Duodenal mucosa (tissue), 2 donors: ENCODE measurements at regions not wholly inside any gene's neighbourhood (a gene's known extent, or its start where the extent isn't known, plus 50 kb on each side); places are given as distances from the start of the nearest gene placed in this dataset.

Experiments
- H3K27ac ChIP-seq: one replicate; pipeline ENCODE4 v1.7.0; 2013; ENCODE audit warnings: low read depth, low read length
- H3K27me3 ChIP-seq, 2 donors: one replicate each; pipeline ENCODE4 v1.7.0; 2013; ENCODE audit warnings: low read length in 2 of 2, control low read depth in 1 of 2; ENCODE audit not compliant: insufficient read depth in 2 of 2, control insufficient read depth in 1 of 2
- H3K36me3 ChIP-seq, 2 donors: one replicate each; pipeline ENCODE4 v1.7.0; 2013; ENCODE audit warnings: low read length in 2 of 2, control low read depth in 1 of 2; ENCODE audit not compliant: insufficient read depth in 2 of 2, control insufficient read depth in 1 of 2
- H3K4me1 ChIP-seq, 2 donors: one replicate each; pipeline ENCODE4 v1.7.0; 2013; ENCODE audit warnings: low read length in 2 of 2, control low read depth in 1 of 2; ENCODE audit not compliant: insufficient read depth in 2 of 2, control insufficient read depth in 1 of 2
- H3K4me3 ChIP-seq, 2 donors: one replicate each; pipeline ENCODE4 v1.7.0; 2013; ENCODE audit warnings: low read length in 2 of 2, low read depth in 1 of 2
- H3K9ac ChIP-seq, 2 donors: one replicate each; pipeline ENCODE4 v1.7.0; 2013; ENCODE audit warnings: low read length in 2 of 2, low read depth in 1 of 2
- H3K9me3 ChIP-seq, 2 donors: one replicate each; pipeline ENCODE4 v1.7.0; 2013; ENCODE audit warnings: low read length in 2 of 2, control low read depth in 1 of 2; ENCODE audit not compliant: control insufficient read depth in 1 of 2

GRCh38 chr20:52766645-52767435, 205.3 kb upstream of the TSHZ2 start:
- no peaks in the 10 kb centered on the region for H3K36me3 ChIP-seq
- H3K27me3 ChIP-seq = no peaks in the 10 kb centered on the region

GRCh38 chr20:52763321-52763853, 208.8 kb upstream of the TSHZ2 start:
- H3K27ac ChIP-seq = no peak overlapping the region
- no peaks in the 10 kb centered on the region for H3K4me1 ChIP-seq
- no peaks in the 10 kb centered on the region for H3K36me3 ChIP-seq
- H3K4me3 ChIP-seq = no peak overlapping the region
- H3K9ac ChIP-seq = no peak overlapping the region
- peaks cover 0 to 3% of the 10 kb centered on the region in 2 donors for H3K9me3 ChIP-seq
- H3K27me3 ChIP-seq = no peaks in the 10 kb centered on the region

More at GRCh38 chr20:52766645-52767435, 205.3 kb upstream of the TSHZ2 start:
- Histone ChIP-seq H3K9me3 (no peaks in the 10 kb centered on the region), H3K4me1 (no peaks in the 10 kb centered on the region), H3K9ac (no peak overlapping the region), H3K27ac (no peak overlapping the region), H3K4me3 (no peak overlapping the region)

DNA sequence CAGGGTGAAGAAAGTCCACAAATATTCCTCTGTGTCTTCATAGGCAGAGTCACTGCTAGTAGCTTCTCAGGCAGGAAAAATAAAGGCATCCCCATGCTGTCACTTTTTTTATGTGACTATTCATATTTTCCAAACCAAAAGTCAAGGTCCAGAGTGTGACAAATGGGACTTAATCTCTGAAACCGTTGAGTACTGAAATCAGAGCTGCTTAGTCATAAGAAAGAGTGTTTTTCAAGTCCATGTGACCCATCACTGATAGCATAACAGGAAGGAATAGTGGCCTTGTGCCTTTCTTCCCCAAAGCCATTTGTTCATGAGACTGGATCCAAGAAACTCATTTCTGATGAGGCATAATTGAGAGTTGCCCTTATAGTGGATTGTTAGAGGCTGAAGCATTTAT, 210.3 kb upstream of the TSHZ2 start:
- Histone ChIP-seq H3K9me3 (peaks cover 0 to 3% of the 10 kb centered on the region in 2 donors), H3K36me3 (no peaks in the 10 kb centered on the region), H3K4me1 (no peaks in the 10 kb centered on the region), H3K27ac (no peak overlapping the region), H3K27me3 (no peaks in the 10 kb centered on the region), H3K9ac (no peak overlapping the region), H3K4me3 (no peak overlapping the region)

GRCh38 chr20:52760791-52761190, 211.4 kb upstream of the TSHZ2 start:
- no peaks in the 10 kb centered on the region for H3K36me3 ChIP-seq
- H3K27me3 ChIP-seq = no peaks in the 10 kb centered on the region
- H3K4me3 ChIP-seq = no peak overlapping the region
- peaks cover 0 to 3% of the 10 kb centered on the region in 2 donors for H3K9me3 ChIP-seq
- H3K27ac ChIP-seq = no peak overlapping the region
- H3K4me1 ChIP-seq = no peaks in the 10 kb centered on the region
- H3K9ac ChIP-seq = no peak overlapping the region

- Histone ChIP-seq H3K9me3 (peaks cover 0 to 3% of the 10 kb centered on the region in 2 donors), H3K9ac (no peak overlapping the region), H3K27ac (no peak overlapping the region), H3K4me1 (no peaks in the 10 kb centered on the region), H3K27me3 (no peaks in the 10 kb centered on the region), H3K4me3 (no peak overlapping the region), H3K36me3 (no peaks in the 10 kb centered on the region)
Observed at GRCh38 chr20:52757411-52757810, 214.7 kb upstream of the TSHZ2 start.

GRCh38 chr20:52755744-52756143, 216.4 kb upstream of the TSHZ2 start:
- Histone ChIP-seq H3K4me1 (no peaks in the 10 kb centered on the region), H3K9ac (no peak overlapping the region), H3K36me3 (no peaks in the 10 kb centered on the region), H3K4me3 (no peak overlapping the region), H3K9me3 (peaks cover 0 to under 1% of the 10 kb centered on the region in 2 donors), H3K27me3 (no peaks in the 10 kb centered on the region), H3K27ac (no peak overlapping the region)

GRCh38 chr20:52754366-52754765, 217.8 kb upstream of the TSHZ2 start:
- H3K4me3 ChIP-seq = no peak overlapping the region
- no peak overlapping the region for H3K27ac ChIP-seq
- H3K9ac ChIP-seq = no peak overlapping the region
- no peaks in the 10 kb centered on the region for H3K36me3 ChIP-seq
- H3K27me3 ChIP-seq = no peaks in the 10 kb centered on the region
- no peaks in the 10 kb centered on the region for H3K4me1 ChIP-seq
- H3K9me3 ChIP-seq = no peaks in the 10 kb centered on the region

DNA sequence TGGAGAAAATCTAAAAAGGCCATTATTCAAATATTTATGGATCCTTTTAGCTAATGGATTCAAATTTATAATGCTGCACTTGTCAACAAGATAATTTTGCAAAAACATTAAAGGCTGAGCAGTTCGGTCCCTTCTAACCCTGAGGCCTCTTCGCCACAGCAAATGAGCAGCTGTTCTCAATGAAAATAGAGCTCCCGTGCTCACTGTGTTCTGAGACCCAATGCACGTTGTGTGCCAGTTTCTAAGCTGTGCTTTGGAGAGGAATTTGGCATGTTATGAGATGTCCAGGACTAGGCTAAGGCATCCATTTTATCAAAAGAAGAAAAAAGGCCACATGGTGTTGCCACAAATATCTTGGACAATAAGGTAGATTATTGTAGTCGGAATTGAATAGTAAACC, 220.1 kb upstream of the TSHZ2 start:
- H3K9ac ChIP-seq = no peak overlapping the region
- H3K9me3 ChIP-seq = no peaks in the 10 kb centered on the region
- no peak overlapping the region for H3K27ac ChIP-seq
- no peaks in the 10 kb centered on the region for H3K36me3 ChIP-seq
- H3K27me3 ChIP-seq = no peaks in the 10 kb centered on the region
- no peaks in the 10 kb centered on the region for H3K4me1 ChIP-seq
- no peak overlapping the region for H3K4me3 ChIP-seq

- Histone ChIP-seq H3K4me1 (no peaks in the 10 kb centered on the region), H3K4me3 (no peak overlapping the region), H3K36me3 (no peaks in the 10 kb centered on the region), H3K9me3 (no peaks in the 10 kb centered on the region), H3K9ac (no peak overlapping the region), H3K27me3 (no peaks in the 10 kb centered on the region), H3K27ac (no peak overlapping the region)
Observed at GRCh38 chr20:52751571-52751970, 220.6 kb upstream of the TSHZ2 start.

DNA sequence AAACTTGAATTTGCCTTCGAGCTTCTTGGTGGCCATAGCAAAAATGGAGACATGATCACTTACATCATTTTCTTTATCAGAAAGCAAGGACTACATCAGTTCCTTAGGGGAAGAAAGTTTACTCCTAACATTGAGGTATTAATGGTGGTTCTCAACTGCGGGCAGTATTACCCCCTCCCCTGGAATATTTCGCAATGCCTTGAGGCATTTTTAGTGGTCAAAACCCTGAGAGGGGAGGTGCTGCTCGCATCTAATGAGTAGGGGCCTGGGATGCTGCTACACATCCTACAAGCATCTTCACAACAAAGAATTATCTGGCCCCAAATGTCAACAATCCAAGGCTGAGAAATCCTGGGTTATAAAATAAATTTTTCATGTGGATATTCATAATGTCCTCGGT, 222.2 kb upstream of the TSHZ2 start:
- no peaks in the 10 kb centered on the region for H3K9me3 ChIP-seq
- H3K4me1 ChIP-seq = no peaks in the 10 kb centered on the region
- H3K27me3 ChIP-seq = no peaks in the 10 kb centered on the region
- H3K9ac ChIP-seq = no peak overlapping the region
- H3K27ac ChIP-seq = no peak overlapping the region
- H3K4me3 ChIP-seq = no peak overlapping the region
- H3K36me3 ChIP-seq = no peaks in the 10 kb centered on the region
